HG02884 (cell line): ENCODE measurements at regions not wholly inside any gene's neighbourhood (a gene's known extent, or its start where the extent isn't known, plus 50 kb on each side); places are given as distances from the start of the nearest gene placed in this dataset.
"Not testable (repeated sequence)": the region's sequence is repeated elsewhere in the genome, so short reads cannot be mapped to it uniquely, and the experiment has no call there.

Experiments used
- ATAC-seq: cut with Tn5 transposase; IDR thresholded peaks from one replicate; pipeline ENCODE4 v1.9.1; 2021; ENCODE audit warnings: mild to moderate bottlenecking, moderate library complexity; ENCODE audit not compliant: unreplicated experiment

GRCh38 chr4:138460477-138461414, 218.6 kb upstream of the SLC7A11 start:
- ATAC-seq: no peak

DNA sequence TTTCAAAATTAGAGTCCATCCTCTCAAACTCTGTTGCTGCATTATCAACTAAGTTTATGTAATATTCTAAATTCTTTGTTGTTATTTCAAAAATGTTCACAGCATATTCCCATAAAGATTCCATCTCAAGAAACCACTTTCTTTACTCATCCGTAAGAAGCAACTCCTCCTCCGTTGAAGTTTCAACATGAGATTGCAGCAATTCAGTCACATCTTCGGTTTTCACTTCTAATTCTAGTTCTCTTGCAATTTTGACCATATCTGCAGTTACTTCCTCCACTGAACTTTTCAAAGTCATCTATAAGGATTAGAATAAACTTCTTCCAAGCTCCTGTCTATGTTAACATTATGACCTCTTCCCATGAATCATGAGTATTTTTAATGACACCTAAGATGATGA, 216.6 kb upstream of the SLC7A11 start:
- no peak for ATAC-seq

DNA sequence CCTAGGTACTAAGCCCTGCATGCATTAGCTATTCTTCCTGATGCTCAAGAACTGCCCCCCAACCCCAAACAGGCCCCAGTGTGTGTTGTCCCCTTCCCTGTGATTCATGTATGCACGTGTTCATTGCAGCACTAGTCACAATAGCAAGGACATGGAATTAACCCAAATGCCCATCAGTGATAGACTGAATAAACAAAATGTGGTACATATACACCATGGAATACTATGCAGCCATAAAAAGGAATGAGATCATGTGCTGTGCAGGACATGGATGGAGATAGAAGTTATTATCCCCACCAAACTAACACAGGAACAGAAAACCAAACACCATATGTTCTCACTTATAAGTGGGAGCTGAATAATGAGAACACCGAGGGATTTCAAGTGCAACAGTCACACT, 214.2 kb upstream of the SLC7A11 start:
- ATAC-seq: not testable (repeated sequence)

DNA sequence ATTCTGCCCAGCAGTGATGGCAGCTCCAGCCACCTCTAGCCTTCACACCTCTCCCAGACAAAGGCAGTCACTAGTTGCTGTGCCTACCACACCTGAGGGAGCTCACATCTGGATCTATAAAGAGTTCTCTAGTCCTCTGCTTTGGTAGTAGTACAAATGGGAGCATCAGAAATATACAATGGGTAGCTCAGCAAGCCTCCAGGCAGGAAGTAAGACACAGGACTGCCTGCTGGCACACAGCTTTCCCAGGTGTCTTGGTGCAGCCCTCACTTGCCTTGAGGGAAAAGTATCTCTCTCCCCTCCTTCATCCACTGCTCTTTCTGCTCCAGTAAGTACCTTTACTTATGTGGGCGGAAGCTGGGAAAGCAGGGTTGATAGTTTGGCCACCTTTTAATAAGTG, 212.9 kb upstream of the SLC7A11 start:
- ATAC-seq: no peak

GRCh38 chr4:138452826-138453225, 210.7 kb upstream of the SLC7A11 start:
- no peak for ATAC-seq

DNA sequence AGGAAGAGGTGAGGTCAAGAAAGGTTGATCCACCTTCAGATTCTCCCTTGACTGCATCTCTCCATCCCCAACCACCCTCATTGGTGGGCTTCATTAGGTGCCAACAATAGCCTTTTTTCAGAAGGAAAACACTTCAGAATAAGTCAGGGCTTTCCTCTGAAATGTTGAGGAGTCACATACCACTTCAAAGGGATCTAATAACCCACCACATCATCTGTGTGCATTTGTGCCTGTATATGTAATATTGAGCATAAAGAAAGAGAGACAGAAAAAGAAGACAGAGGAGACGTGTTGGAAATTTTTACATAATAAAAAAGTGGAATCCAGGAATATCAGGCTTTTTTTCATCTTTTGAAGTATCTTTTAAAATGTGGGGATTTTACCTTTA, 209.1 kb upstream of the SLC7A11 start:
- no peak for ATAC-seq

DNA sequence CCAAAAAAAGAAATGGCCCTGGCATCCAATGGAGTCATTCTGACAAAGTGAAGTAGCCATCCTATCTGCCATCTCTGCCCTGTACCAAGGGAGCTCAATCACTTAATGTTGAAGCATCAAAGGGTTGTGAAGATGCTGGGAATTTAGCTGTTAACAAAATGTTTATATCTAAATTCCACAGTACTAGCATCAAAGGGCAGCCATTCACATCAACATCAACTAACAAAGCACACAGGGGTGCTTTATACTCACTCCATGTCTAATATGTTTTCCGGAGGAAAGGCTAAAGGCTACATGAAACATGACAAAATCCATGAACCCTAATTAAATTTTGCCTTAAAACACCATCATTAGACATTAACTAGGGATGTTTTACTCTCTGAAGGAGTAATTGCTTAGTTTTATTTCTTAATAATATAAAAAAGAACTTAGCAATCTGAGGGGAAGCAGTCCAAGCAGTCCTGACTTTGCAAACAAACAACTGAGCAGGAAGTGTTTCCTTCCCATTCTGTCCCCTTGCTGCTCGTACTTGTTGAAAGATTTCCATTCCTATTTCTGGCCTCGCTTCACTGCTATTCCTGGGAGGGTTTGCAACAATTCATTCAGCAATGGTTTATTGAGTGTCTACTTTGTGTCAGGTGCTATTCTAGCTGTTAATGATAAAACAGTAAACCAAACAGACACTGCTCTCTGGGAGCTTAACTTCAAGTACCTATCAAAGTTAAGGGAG, 208.6 kb upstream of the SLC7A11 start:
- ATAC-seq: no peak

GRCh38 chr4:138449938-138450337, 207.8 kb upstream of the SLC7A11 start:
- no peak for ATAC-seq

DNA sequence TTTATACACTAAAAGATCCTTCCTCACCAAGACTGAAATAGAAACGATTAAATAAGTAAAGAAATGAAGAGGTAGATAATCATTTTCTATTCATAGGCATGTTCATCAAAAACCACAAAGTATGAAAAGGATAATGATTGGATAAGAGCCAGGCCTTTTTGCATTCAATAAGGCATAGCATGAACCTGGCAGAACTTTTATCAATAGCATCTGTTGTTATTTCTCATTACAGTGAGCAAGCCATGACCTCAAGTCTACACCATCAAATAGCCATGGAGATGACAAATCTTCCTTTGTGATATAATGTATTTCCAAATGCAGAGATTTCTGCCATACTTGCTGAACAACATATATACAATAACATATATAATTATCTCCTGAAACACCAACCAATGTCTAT, 206.0 kb upstream of the SLC7A11 start:
- ATAC-seq: no peak

GRCh38 chr4:138446456-138446855, 204.3 kb upstream of the SLC7A11 start:
- ATAC-seq: no peak

DNA sequence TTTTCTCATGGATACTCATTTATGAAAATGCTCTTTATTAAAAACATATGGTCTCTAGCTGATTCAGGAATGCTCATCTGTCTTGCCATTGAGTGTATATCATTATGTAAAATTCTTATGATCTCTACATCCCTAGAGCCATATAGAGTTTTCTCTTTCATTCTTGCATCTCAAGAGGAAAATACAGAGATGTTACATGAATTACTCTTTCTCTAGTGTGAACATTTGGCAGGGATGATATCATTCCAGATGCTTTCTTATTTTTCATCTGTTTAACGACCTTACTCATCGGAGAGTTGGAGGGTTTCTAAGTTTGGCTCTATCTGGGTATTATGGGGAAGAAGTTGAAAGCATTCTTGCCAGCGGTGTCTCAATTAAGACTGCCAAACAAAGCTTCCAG, 202.9 kb upstream of the SLC7A11 start:
- ATAC-seq: no peak

DNA sequence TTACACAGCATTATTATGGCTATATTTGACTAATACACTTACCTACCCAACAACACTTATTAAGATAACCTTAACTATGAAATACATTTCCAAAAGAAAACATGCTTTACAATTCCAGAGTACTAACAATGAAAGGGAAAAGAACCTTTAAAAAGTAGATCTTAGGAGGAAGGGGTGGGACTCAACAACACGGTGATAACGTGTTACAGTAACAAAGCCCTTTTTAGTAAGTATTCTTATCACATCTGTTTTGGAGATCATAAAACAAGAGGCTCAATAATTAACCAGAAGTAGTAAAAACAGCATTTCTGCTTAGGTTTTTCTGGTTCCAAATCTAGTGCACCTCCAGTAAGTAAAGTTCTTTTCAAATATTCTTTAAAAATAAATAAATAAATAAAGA, 202.1 kb upstream of the SLC7A11 start:
- ATAC-seq: no peak

- no peak for ATAC-seq
These were observed 197.0 kb upstream of the SLC7A11 start for GRCh38 chr4:138439143-138439581.

DNA sequence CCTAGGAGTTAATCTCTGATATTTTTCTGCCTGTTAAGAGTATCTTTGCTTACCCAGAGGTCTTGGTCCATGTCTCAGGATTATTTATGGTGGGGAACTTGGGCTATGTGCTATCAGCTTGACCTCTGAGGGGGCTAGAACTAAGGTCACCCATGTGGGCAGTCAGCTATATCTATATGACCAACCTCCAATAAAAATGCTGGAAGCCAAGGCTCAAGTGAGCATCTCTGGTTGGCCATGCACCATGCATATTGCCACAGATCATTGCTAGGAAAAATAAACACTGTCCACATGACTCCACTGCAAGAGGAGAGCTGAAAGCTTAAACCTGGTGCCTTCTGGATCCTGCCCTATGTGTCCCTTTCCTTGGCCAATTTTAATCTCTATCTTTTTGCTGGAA, 196.5 kb upstream of the SLC7A11 start:
- ATAC-seq: no peak

DNA sequence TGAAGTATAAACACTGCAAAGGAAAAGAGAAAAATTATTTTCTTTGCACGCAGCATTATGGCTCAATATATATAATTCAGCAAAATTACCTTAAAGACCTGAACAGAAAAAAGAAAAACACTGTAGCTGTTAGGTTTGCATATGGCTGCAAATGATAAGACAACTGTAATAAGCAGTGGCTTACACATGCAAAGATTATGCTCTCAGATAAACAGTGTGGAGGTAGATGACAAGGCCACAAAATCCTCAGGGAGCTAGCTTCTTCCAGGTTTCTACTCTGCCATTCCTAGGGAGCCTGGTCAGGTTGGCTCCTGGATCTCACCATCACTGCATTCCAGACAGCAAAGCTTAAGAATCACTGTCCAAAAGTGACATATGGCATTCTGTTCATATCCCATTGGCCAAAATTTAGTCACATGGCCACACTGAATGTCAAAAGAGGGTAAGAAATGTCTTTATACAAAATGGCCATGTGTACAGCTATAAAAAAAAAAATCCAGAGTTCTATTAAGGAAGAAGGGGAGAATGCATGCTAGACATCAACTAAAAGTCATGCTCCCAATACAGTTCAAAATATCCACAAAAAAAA, 195.2 kb upstream of the SLC7A11 start:
- no peak for ATAC-seq

DNA sequence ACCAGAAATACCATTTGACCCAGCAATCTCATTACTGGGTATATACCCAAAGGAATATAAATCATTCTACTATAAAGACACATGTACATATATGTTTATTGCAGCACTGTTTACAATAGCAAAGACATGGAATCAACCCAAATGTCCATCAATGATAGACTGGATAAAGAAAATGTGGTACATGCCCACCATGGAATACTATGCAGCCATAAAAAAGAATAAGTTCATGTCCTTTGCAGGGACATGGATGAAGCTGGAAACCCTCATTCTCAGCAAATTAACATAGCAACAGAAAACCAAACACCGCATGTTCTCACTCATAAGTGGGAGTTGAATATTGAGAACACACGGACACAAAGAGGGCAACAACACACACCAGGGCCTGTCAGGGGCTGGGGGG, 193.6 kb upstream of the SLC7A11 start:
- ATAC-seq: not testable (repeated sequence)

GRCh38 chr4:138435046-138435445, 192.9 kb upstream of the SLC7A11 start:
- ATAC-seq: not testable (repeated sequence)

DNA sequence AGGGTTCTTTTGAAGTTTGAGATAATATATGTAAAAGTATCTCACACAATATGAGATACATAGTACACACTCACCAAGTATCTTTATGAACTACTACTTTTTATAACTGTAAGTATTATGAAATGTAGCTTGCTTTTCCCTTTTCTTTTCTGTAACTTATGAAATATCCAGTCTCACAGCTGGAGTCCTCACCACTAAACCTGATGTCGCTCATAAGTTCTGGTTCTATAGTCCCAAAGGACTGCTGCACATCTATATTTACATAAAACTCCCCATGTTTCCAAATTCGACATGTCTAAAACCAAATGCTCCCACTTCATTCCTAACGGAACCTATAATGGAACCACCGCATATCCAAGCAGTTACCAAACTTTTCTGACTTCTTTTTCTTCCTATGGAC, 186.5 kb upstream of the SLC7A11 start:
- no peak for ATAC-seq

- ATAC-seq: no peak
These were observed 184.6 kb upstream of the SLC7A11 start for GRCh38 chr4:138426786-138427185.

GRCh38 chr4:138420471-138420870, 178.3 kb upstream of the SLC7A11 start:
- ATAC-seq: no peak

DNA sequence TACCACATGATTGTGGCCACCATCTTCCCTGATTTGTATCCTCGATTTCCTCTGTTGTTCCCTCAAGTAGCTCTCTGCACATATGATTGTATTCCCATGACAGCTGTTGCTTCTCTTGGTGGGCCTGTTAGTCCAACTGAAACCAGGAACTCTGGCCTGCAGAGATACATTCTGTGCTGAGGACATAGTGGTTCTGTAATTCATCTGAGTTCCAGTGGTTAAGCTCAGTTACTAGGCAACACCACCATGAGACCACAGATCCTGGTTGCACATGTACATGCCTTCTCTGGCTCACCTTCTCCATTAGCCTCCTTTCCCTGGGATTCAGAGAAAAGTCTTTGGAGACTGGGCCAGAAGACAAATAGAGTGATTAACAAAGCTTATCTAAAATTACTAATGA, 172.1 kb upstream of the SLC7A11 start:
- no peak for ATAC-seq

GRCh38 chr4:138413273-138413672, 171.1 kb upstream of the SLC7A11 start:
- ATAC-seq: no peak
